HG03095 (cell line): ENCODE measurements at regions not wholly inside any gene's neighbourhood (a gene's known extent, or its start where the extent isn't known, plus 50 kb on each side); places are given as distances from the start of the nearest gene placed in this dataset.

Experiments used
- ATAC-seq: cut with Tn5 transposase; IDR thresholded peaks from one replicate; pipeline ENCODE4 v1.9.1; 2021; ENCODE audit warnings: moderate library complexity; ENCODE audit not compliant: unreplicated experiment

GRCh38 chr10:131808370-131808930, 92.4 kb upstream of the PPP2R2D start:
- no peak for ATAC-seq

DNA sequence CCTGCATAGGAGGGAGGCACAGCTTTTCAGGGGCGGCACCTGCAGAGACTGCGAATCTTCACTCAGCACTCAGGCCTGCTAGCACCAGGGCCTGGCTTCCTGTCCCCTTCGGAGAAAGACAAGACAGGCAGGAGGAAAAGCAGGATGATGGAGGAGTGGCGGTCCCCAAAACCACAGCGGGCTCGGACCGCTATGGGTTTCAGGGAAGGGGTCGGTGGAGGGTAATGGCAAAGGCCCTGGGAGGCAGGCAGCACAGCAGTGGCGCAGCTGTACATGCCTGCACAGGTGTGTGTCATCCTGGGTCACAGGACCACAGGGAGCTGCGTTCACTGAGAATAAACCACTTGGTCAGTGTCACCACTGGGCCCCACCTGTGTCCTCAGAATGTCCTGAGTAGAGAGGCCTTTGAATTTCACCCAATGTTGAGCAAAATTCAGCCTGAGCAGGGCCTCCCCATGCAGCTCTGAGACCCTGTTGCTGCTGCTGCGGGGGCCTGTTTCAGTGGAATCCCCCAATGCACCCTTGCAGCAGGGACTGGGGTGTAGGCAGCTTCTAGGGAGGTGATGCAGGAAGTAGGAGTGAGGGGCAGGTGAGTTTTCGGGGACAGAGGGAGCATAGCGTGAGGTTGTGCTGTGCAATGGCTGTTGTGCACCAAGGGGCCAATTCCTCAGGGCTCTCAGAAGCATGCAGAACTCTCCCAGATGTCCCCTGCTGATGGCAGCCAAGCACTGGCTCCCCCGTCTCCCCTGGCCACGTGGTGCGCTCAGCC, 90.6 kb upstream of the PPP2R2D start:
- no peak for ATAC-seq

DNA sequence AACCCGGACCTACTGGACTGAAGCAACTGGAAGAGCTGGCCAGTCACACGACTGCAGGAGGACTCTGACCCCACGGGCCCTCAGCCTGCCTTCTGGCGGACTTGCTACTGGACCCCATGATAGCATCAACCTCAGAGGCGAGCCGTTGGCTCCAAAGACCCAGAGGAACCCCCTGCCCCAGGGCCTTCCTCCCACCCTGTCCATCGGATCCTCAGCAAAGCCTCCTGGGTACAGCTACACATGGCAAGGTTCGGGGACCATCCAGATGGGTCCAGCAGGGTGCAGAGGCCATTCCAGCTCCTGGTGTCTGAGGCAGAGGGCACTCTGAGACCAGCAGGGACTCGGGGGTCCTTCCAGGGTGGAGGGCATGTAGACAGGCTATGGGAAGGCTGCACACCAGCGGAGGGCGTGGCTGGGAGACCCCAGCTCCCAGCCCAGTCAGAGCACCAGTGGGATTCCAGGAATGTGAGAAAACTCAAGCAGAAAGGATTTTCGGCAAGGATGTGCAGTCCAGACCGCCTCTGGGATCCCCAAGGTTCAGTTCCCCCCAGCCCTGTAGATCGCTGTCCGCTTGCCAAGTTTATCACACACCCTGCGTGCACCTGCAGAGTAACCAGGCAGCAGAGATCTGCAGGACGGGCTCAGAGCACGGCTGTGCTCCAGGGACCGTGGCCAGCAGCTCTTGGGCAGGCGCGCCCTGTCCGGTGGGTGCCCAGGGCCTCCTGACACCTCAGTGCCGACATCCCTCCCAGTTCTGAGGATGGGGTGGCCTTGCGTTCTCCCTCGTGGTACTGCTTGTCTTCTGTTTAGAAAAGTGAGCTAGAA, 89.8 kb upstream of the PPP2R2D start:
- ATAC-seq, result no peak

DNA sequence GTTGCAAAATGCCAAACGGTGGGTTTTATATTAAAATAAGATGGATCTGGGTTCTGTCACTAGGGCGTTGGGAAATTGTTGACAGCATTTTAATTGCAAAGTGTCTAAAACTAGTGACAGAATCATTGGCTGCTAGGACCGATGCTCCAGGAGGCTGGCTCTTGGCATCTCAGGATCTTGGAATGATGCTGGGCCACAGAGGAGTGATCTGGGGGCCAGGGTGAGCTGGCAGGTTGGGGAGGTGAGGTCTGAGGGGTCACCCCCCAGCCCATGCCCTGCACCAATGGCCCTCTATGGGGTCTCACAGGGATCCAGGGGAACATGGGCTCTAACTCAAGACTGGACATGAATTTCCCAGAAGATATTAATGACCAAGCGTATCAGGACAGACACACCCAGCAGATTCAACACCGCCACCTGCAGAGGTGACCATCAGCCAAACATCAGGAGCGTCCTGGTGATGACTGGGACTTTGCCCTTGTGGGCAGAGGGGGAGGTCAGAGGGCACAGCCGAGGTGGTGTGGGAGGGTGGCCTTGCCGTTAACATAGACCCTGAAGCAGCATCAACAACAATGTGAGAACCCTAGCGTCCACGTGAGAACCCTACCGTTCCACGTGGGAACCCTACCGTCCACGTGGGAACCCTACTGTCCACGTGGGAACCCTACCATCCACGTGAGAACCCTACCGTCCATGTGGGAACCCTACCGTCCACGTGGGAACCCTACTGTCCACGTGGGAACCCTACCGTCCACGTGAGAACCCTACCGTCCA, 89.0 kb upstream of the PPP2R2D start:
- ATAC-seq, result no peak

DNA sequence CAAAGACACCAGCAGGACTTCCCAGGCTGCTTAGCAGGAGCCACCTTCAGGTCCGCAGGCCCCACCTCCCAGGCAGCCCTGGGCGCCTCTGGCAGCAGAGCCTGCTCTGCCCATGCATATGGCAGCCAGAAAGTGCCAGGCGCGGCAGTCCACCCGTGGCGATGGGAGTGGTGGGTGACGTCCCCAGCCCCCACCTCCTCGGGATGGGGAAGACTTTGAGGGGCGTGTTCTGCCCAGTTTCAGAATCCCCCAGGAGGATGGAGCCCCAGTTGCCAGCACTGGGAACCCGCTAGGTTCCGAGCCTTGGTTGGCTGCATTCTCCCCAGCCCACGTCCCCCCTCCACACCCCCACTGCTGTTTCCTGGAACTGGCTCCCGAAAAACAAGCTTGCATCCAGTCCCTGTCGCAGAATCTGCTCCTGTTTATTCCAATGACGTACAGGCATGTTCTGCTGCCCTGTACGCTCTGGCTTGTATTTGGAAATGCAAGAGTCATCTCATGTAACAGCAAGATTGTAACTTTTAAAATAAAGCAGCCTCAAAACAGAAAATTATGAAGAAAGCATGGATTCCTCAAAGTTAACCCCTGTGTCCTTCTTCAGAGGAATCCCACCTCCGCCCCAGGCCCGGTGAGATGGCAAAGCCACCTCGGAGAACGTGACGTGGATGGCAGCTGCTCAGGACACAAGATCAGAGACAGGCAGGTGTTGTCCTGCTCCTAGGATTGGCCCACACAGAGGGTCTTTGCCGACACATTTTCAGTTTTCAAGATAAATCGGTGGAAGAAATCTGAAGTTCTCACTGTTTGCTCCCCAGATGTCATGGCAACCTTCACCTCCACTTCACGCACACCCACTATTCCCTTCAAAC, 87.8 kb upstream of the PPP2R2D start:
- no peak for ATAC-seq

DNA sequence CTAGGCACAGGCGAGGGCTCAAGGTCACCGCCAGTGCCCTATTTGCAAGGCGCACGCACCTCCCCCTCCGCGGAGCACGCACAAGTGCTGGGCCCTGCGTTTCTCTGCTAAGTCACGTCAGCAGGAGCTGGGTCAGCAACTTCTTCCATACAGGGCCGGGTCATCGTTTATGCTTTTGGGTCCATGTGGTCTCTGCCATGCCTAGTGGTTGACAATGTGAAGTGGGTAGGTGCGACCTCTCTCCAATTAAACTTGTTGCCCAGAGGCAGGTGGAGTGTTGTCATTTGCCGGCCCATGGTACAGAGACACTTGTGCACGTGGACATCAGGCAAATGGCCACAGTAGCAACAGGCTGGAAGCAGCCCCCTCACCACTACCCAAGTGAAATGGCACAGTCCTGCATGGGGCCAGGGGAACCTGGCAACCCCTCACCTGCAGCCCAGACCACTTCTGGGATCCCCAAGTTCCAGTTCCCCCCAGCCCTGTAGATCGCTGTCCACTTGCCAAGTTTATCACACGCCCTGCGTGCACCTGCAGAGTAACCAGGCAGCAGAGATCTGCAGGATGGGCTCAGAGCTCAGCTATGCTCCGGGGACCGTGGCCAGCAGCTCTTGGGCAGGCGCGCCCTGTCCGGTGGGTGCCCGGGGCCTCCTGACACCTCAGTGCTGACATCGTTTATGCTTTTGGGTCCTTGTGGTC, 86.1 kb upstream of the PPP2R2D start:
- no peak for ATAC-seq

DNA sequence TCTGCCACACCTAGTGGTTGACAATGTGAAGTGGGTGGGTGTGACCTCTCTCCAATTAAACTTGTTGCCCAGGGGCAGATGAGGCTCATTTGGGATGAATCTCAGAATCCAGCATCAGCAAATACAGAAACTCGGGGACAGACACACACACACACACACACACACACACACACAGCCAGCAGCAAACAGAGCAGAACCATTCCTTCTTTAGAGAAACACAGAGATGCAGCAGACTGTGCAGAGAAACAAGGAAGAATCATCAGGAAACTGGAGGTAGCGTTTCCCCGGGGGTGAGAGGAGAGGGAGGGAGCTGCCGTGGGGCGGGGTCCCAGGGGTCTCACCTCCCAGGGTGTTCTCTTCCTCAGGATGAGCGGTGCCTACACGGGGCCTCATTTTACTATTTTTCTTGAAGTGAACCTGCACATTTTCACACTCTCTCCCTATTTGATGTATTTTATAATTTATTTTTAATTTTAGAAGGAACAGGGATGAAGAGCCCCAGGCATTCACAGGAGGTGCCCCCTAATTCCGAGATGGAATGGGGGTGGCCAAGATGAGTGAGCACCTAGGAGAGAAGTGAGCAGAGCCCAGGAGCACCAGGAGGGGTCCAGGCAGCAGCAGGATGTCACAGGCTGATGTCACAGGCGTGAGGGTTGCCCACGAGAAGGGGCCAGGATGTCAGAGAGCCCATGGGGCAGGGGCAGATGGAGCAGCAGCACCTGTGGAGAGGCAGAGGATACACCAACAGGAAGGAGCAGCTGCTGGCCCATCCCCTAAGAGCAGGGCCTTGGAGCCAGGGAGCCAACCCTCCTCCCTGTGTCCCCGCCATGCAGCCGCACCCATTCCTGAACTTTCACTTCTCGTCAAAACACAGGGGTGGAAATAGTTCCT, 85.3 kb upstream of the PPP2R2D start:
- ATAC-seq, result no peak

GRCh38 chr10:131816157-131816775, 84.5 kb upstream of the PPP2R2D start:
- ATAC-seq, result no peak

DNA sequence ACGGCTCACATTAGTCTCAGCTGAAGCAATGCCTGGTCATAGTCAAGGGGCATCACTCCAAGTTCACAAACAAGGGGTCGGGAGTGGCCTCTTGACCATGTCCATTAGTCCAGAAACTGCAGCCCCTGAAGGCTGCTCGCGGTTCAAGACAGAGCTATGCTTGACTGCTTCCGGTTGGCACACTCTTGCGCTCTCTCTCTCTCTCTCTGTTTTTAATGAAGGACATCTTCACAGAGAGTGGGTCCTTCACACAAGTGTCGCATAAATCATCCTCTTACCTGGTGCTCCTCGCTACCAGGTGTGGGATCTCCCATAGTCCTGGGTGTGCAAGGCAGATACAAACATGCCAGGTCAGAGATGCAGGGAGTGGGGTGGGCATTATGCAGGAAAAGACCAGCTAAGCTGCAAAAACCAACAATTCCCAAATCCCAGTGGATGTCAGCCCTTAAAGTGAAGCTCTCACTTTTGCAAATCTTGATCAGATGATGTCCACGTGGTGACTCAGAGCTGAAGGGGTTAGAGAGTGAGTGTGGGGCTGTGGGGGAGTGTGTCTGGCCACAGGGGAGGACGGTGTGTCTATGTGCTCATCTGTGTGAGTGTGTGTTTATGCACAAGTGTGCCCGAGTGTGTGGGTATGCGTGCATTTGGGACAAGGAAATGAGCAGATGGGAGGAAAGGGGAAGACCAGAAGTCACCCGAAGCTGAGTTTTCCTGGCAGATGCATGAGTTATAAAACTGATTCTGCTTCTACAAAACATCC, 83.7 kb upstream of the PPP2R2D start:
- ATAC-seq, result no peak

- no peak for ATAC-seq
Measured at GRCh38 chr10:131817866-131818509, 82.8 kb upstream of the PPP2R2D start.

DNA sequence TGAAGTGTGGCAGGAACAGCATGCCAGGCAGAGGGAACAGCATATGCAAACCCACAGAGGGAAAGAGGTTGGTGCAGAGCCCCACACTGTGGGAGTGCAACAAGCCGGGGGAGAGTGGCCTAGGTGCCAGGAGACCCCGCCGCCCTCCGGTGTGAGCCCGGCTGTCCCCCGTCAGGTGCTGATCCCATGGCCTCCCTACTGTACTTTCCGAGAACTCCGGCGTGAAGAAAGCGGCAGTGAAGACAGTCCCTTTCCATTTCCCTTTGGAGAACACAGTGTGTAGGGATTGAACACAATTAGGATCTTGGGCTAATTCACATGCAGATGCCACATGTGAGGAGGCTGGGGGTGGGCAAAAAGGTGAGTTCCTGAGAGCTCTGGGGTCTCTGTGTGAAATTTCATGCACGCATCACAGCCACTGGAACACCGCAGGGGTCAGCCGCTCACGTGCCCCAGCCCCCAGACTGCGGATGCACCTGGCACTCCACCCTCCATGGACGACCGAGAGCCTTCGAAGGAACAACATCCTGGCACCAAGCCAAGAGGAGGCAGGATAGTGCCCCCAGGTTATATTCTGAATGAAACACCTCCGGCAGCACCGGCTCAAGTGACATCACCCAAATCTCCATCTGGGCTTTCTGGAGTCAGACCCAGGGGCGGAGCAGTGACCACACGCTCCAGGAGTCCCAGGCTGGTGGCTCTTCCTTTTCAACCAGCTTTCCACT, 82.1 kb upstream of the PPP2R2D start:
- no peak for ATAC-seq

- no peak for ATAC-seq
Measured at GRCh38 chr10:131819241-131820072, 81.4 kb upstream of the PPP2R2D start.

DNA sequence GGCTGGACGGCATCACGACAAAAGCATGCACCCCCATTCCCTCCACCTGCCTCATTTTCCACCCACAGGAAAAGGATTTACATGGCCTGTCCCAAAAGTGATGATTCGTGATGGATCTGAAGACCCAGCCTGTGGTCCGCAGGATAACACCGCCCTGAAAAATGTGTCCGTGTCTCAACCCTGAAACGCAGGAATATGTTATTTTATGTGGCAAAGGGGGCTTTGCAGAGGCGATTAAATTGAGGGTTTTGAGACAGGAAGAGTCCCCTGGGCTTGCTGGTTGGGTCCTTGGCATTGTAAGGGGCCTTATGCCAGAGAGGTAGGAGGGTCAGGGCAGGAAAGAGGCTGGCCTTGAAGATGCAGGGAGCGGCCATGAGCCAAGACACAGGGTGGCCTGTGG, 80.2 kb upstream of the PPP2R2D start:
- ATAC-seq, result no peak

DNA sequence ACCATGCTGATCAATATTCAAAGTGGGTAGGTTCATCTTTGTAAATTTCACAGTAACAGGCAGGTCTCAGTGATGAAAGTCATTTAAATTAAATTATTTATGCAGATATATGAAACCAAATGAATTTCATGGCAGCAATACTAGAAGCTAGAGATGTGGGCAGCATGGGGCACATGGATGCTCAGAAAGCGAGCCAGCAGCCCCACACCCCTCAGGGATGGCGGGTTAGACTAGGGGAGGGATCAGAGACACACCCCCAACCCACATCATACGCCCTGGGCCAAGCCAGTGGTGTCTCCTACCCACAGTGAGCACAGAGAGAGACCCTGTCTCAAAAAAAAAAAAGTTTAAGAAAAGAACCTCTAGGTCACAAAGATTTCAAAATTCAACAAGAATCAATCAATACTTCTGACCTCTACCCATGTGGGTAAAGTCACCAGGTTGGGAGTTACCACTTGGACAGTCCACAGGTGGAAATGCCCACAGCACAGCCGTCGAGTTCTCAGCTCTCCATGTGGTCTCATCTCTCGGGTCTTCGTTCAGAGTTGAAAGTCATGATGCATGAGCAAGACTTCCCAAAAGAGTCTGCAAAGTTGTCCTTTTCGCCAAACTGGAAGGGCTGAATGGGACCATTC, 79.3 kb upstream of the PPP2R2D start:
- no peak for ATAC-seq
